Choroid plexus epithelial cell (primary cell): ENCODE measurements at regions not wholly inside any gene's neighbourhood (a gene's known extent, or its start where the extent isn't known, plus 50 kb on each side); places are given as distances from the start of the nearest gene placed in this dataset.

Source experiments
- DNase-seq: peaks from one replicate; pipeline ENCODE4 v3.0.0-alpha.2; 2010; ENCODE audit warnings: low read depth
- H3K4me3 ChIP-seq: 2 replicates; pipeline ENCODE4 v1.5.1; 2011; ENCODE audit warnings: low read depth, mild to moderate bottlenecking, control low read depth, low read length, moderate library complexity
- CTCF ChIP-seq: conservative IDR thresholded peaks from 2 replicates; pipeline ENCODE4 v1.5.1; 2011; ENCODE audit warnings: low read depth, mild to moderate bottlenecking, control low read depth, inconsistent platforms, low read length, moderate library complexity

DNA sequence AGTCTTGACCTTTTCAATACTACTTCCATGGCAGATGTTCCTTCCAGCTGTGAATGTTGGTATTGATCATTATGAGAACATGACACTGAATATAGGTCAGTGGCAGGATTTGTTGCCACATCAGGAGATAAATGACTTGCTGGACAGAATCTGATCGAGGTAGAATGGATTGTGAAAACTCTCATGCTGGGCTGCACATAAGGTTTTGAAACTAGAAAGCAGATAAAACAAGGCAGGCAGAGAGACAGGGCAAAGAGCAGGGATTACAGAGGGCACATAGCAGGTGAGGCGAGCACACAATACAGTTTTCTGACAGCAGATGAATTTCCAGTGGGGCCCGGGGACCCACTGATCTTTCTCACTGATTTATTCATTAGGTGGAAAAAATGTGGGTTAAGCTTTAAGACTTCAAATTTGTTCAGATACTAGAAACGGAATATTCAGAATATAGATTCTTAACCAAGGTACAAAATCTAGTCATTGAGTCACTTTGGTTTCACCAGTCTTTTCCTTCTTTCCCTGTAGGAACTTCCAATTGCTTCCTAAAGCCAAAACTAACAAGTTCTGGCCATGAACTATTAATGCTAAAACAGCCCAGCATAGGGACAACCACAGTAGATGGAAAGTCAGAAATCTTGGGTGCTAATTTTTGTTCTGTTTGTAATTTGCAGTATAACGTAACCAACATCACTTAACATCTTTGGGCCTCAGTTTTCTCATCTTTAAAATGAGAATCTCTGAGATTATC is 296.0 kb upstream of the PTBP2 start:
- DNase-seq, result no peak
- TF ChIP-seq CTCF, result no peak
- H3K4me3 ChIP-seq, result no peak overlapping the region

DNA sequence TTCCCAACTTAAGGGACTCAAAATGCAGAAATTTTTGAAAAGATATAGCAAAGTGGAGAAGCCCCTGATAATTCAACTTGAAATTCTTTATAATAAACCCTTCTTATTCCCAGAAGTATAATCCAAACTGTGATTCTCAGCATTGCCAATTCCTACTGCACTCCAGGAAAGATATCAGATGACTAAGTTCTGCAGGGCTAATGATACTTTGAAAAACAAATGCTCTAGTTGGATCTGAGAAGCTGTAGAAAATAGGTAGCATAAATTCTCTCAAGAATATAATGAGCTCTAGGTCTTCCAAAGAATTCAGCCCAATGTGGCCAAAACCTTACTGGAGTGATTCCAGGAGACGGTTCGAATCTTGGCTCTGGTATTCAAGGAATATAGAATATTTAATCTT is 294.0 kb upstream of the PTBP2 start:
- no peak for TF ChIP-seq CTCF
- no peak overlapping the region for H3K4me3 ChIP-seq
- DNase-seq, result peak; percentile 7

- H3K4me3 ChIP-seq, result no peak overlapping the region
- DNase-seq, result no peak
- no peak for TF ChIP-seq CTCF
Measured at GRCh38 chr1:96445302-96445701, 276.3 kb upstream of the PTBP2 start.

DNA sequence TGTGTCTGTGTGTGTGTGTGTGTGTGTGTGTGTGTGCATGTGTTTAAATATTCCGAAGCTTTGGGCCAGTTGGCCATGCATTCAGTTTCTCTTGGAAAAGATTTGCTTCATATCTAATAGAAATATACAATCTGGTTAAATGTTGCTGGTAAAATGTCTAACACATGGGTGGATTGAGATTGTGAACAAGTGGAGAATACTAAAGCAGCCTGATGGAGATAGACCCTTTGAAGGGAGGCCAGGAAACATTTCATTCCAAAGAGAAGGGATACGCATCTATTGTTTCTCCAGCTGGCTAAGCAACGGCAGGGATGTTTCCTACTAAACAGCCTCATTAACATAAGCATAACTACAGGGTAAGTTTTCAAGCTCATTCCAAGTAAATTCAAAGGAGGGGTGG is 257.5 kb upstream of the PTBP2 start:
- TF ChIP-seq CTCF, result no peak
- DNase-seq, result no peak
- H3K4me3 ChIP-seq, result no peak overlapping the region

DNA sequence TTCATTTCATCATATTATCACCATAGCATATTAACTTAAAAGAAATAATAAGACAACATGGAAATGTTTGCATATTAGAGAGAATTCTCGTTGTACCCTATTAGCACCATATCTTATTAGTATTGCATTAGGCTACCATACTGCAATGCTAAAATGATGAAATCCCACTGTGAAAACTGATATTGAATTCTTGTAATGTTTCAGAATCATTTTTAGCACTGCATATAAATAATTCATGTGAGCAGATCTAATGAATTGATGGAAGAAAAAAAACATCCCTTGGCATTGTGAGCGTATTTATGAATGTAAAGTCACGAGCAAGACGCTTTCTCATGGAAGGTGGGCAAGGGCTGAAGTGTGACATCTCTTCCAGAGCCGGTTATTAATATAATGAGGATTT is 257.1 kb upstream of the PTBP2 start:
- no peak for TF ChIP-seq CTCF
- DNase-seq, result no peak
- no peak overlapping the region for H3K4me3 ChIP-seq

DNA sequence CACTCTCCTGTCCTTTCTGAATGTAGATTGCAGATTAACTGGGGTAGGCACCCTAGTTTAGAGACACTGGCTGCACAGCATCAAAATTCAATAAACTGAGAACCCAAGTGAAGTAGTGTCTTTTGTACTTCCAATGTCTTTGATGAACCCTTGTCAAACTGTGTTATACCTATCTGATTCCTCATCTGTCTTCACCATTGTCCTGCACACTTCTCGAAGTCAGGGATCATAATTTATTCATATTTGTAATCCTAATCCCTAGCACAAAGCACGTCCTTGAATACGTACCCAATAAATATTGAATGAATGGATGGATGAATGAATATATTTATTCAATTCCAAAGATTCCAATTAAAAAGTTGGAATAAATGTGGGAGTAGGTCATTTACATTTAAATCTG is 256.6 kb upstream of the PTBP2 start:
- TF ChIP-seq CTCF, result no peak
- DNase-seq, result no peak
- H3K4me3 ChIP-seq, result no peak overlapping the region

DNA sequence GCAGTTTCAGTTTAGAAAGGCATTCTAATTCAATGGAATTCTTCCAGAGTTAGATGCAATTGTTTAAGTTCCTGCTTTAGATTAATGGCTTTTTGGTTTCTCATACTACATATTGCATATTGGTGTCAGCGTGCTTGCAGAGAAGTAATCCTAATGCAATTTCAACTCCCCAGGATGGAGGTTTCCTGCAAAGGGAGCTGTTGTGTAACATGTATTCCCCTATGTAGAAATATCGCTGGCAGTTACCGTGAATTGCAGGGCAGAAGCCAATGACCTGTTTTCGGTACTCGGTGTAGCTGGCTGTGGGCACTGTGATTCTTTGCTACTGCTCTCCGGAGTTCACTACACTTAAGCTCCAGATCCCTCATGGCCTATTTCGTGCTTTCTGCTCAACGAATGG is 256.1 kb upstream of the PTBP2 start:
- peak; percentile 32 for DNase-seq
- H3K4me3 ChIP-seq, result no peak overlapping the region
- no peak for TF ChIP-seq CTCF
